Liver (tissue), 8 donors: ENCODE measurements at regions not wholly inside any gene's neighbourhood (a gene's known extent, or its start where the extent isn't known, plus 50 kb on each side); places are given as distances from the start of the nearest gene placed in this dataset.

Experiments
- DNase-seq: peaks from one replicate; pipeline ENCODE4 v3.0.0-alpha.2; 2017; ENCODE audit warnings: low spot score
- H3K27ac ChIP-seq, 2 donors: one replicate each; pipeline ENCODE4 v1.7.0; 2013; ENCODE audit warnings: inconsistent platforms in 2 of 2, low read length in 2 of 2, control low read depth in 1 of 2, low read depth in 1 of 2, mild to moderate bottlenecking in 1 of 2
- H3K27me3 ChIP-seq, 4 donors: one replicate each; pipeline versions ENCODE4 v1.6.1 to v1.7.0; 2013; ENCODE audit warnings: low read length in 3 of 4, inconsistent platforms in 1 of 4, mild to moderate bottlenecking in 1 of 4, moderate library complexity in 1 of 4; ENCODE audit not compliant: control insufficient read depth in 4 of 4, insufficient read depth in 4 of 4
- H3K36me3 ChIP-seq, 4 donors: one replicate each; pipeline versions ENCODE4 v1.6.1 to v1.7.0; 2013; ENCODE audit warnings: low read length in 3 of 4, mild to moderate bottlenecking in 3 of 4, low read depth in 1 of 4, moderate library complexity in 1 of 4; ENCODE audit not compliant: control insufficient read depth in 4 of 4, insufficient read depth in 3 of 4
- H3K4me1 ChIP-seq, 4 donors: one replicate each; pipeline versions ENCODE4 v1.6.1 to v1.7.0; 2013; ENCODE audit warnings: low read length in 3 of 4, mild to moderate bottlenecking in 3 of 4, moderate library complexity in 1 of 4; ENCODE audit not compliant: control insufficient read depth in 4 of 4, insufficient read depth in 4 of 4
- H3K4me3 ChIP-seq, 3 donors: one replicate each; pipeline versions ENCODE4 v1.6.1 to v1.7.0; 2013; ENCODE audit warnings: low read length in 3 of 3, control low read depth in 1 of 3, low read depth in 1 of 3, mild to moderate bottlenecking in 1 of 3
- H3K9ac ChIP-seq, 2 donors: one replicate each; pipeline ENCODE4 v1.7.0; 2013; ENCODE audit warnings: low read length in 2 of 2, mild to moderate bottlenecking in 2 of 2, moderate library complexity in 2 of 2, control low read depth in 1 of 2, low read depth in 1 of 2
- H3K9me3 ChIP-seq, 4 donors: one replicate each; pipeline versions ENCODE4 v1.6.1 to v1.7.0; 2013; ENCODE audit warnings: low read length in 3 of 4; ENCODE audit not compliant: control insufficient read depth in 4 of 4
- EGR1 ChIP-seq, 2 donors: IDR thresholded peaks; 2 replicates each; pipeline ENCODE4 v1.6.1; 2016 to 2018; ENCODE audit warnings: antibody characterized with exemption in 2 of 2, low read depth in 2 of 2
- RAD21 ChIP-seq, 2 donors: IDR thresholded peaks; 2 replicates each; pipeline ENCODE4 v1.6.1; 2016; ENCODE audit warnings: antibody characterized with exemption in 2 of 2, mild to moderate bottlenecking in 2 of 2
- TAF1 ChIP-seq: conservative IDR thresholded peaks from 2 replicates; pipeline ENCODE4 v1.6.1; 2016; ENCODE audit warnings: antibody characterized with exemption, mild to moderate bottlenecking
- WGBS: extraction: QIAGEN DNeasy Blood & Tissue Kit; methylation state at CpG from one replicate; pipeline ENCODE4 v1.1.7; 2013; 5-methylcytosine and 5-hydroxymethylcytosine counted together
- TF ChIP-seq, protein P1 (sequence below): IDR thresholded peaks from 2 replicates; pipeline ENCODE4 v1.6.1; 2016; ENCODE audit warnings: antibody characterized with exemption, mild to moderate bottlenecking
- TF ChIP-seq, protein P2 (sequence below): fragments of 150-350 bp; IDR thresholded peaks from 2 replicates; pipeline ENCODE4 v1.5.1; 2017; ENCODE audit warnings: improper control_type of control experiment, low read depth, low read length; ENCODE audit not compliant: missing input control
- donor health status: healthy.
- donor health status: healthy.
- donor health status: healthy.
- donor health status: healthy.
- donor health status: healthy.

DNA sequence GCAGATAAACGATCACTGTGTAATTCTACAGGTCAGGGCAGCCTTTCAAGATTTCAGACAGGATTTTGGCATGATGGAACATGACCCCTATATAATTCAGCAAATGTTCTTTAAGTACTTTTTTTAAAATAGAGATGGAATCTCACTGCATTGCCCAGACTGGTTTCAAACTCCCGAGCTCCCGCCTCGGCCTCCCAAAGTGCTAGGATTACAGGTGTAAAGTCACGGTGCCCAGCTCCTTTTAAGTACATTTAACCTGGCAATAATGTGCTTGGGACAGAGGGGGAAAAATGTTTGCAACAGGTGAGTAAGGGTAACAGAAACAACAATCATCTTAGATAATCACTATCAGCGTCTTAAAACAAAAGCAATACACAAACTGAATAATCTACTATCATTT, 66.5 kb upstream of the PSMD7 start (continued):
- TF ChIP-seq, protein P1, sequence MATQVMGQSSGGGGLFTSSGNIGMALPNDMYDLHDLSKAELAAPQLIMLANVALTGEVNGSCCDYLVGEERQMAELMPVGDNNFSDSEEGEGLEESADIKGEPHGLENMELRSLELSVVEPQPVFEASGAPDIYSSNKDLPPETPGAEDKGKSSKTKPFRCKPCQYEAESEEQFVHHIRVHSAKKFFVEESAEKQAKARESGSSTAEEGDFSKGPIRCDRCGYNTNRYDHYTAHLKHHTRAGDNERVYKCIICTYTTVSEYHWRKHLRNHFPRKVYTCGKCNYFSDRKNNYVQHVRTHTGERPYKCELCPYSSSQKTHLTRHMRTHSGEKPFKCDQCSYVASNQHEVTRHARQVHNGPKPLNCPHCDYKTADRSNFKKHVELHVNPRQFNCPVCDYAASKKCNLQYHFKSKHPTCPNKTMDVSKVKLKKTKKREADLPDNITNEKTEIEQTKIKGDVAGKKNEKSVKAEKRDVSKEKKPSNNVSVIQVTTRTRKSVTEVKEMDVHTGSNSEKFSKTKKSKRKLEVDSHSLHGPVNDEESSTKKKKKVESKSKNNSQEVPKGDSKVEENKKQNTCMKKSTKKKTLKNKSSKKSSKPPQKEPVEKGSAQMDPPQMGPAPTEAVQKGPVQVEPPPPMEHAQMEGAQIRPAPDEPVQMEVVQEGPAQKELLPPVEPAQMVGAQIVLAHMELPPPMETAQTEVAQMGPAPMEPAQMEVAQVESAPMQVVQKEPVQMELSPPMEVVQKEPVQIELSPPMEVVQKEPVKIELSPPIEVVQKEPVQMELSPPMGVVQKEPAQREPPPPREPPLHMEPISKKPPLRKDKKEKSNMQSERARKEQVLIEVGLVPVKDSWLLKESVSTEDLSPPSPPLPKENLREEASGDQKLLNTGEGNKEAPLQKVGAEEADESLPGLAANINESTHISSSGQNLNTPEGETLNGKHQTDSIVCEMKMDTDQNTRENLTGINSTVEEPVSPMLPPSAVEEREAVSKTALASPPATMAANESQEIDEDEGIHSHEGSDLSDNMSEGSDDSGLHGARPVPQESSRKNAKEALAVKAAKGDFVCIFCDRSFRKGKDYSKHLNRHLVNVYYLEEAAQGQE, result no peak

DNA sequence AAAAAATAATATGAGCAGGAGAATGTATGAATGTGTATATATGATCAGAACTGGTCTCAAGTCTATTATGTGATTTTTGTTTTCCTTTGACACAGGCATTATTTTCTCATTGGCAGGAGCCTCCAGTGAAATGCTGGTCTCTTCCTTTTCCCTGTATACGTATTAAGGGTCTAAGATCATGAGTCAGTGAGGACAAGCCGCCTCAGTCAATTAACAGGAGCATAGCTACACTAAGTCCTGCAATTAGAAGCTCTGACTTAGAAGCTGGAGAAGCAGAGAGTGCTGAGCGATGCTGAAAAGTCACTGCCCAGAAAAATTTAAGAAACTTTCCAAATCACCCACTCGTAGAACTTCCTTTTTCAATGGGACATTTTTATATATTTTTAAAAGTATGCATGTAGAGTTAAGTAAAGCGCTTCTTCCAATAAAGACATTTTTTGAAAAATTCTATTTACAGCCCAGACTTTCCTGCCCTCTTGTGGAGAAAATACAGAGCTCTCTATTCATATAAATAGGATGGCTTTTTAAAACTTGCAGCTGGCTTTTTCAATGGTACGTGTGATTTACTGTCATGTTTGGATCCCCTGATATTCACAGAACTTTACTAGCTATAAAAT, 70.2 kb upstream of the PSMD7 start:
- 35% methylated on average over 6 of the region's 6 CpGs for WGBS

More for the DNA sequence above, 70.2 kb upstream of the PSMD7 start:
- Histone ChIP-seq H3K4me3 (no peak overlapping the region), H3K9me3 (no peaks in the 10 kb centered on the region), H3K36me3 (no peaks in the 10 kb centered on the region), H3K27me3 (no peaks in the 10 kb centered on the region), H3K9ac (no peak overlapping the region), H3K27ac (no peak overlapping the region), H3K4me1 (no peaks in the 10 kb centered on the region)
- TF ChIP-seq, protein P1, result no peak
- TF ChIP-seq EGR1 (IDR thresholded peaks at IDR 0.05; ENCODE audit: low read depth in 2 of 2) (no peak), TAF1 (no peak), RAD21 (IDR thresholded peaks at IDR 0.05) (peak; percentile 89 to 94)
- TF ChIP-seq, protein P2, sequence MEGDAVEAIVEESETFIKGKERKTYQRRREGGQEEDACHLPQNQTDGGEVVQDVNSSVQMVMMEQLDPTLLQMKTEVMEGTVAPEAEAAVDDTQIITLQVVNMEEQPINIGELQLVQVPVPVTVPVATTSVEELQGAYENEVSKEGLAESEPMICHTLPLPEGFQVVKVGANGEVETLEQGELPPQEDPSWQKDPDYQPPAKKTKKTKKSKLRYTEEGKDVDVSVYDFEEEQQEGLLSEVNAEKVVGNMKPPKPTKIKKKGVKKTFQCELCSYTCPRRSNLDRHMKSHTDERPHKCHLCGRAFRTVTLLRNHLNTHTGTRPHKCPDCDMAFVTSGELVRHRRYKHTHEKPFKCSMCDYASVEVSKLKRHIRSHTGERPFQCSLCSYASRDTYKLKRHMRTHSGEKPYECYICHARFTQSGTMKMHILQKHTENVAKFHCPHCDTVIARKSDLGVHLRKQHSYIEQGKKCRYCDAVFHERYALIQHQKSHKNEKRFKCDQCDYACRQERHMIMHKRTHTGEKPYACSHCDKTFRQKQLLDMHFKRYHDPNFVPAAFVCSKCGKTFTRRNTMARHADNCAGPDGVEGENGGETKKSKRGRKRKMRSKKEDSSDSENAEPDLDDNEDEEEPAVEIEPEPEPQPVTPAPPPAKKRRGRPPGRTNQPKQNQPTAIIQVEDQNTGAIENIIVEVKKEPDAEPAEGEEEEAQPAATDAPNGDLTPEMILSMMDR, result peak; percentile 68
- DNase-seq, result no peak
